HL-60 (cell line): ENCODE measurements at regions not wholly inside any gene's neighbourhood (a gene's known extent, or its start where the extent isn't known, plus 50 kb on each side); places are given as distances from the start of the nearest gene placed in this dataset.

Experiments used
- CTCF ChIP-seq: IDR thresholded peaks from one replicate; pipeline ENCODE4 v1.5.1; 2011; ENCODE audit warnings: low read length, control low read depth, inconsistent platforms; ENCODE audit not compliant: insufficient read depth
- GABPA ChIP-seq: IDR thresholded peaks from 2 replicates; pipeline ENCODE4 v1.6.1; 2012; ENCODE audit warnings: low read depth
- TF ChIP-seq, protein P1 (sequence below): IDR thresholded peaks from 2 replicates; pipeline ENCODE4 v1.6.1; 2012; ENCODE audit warnings: low read depth; ENCODE audit not compliant: insufficient replicate concordance

- TF ChIP-seq CTCF (no peak), GABPA (no peak)
- TF ChIP-seq, protein P1, sequence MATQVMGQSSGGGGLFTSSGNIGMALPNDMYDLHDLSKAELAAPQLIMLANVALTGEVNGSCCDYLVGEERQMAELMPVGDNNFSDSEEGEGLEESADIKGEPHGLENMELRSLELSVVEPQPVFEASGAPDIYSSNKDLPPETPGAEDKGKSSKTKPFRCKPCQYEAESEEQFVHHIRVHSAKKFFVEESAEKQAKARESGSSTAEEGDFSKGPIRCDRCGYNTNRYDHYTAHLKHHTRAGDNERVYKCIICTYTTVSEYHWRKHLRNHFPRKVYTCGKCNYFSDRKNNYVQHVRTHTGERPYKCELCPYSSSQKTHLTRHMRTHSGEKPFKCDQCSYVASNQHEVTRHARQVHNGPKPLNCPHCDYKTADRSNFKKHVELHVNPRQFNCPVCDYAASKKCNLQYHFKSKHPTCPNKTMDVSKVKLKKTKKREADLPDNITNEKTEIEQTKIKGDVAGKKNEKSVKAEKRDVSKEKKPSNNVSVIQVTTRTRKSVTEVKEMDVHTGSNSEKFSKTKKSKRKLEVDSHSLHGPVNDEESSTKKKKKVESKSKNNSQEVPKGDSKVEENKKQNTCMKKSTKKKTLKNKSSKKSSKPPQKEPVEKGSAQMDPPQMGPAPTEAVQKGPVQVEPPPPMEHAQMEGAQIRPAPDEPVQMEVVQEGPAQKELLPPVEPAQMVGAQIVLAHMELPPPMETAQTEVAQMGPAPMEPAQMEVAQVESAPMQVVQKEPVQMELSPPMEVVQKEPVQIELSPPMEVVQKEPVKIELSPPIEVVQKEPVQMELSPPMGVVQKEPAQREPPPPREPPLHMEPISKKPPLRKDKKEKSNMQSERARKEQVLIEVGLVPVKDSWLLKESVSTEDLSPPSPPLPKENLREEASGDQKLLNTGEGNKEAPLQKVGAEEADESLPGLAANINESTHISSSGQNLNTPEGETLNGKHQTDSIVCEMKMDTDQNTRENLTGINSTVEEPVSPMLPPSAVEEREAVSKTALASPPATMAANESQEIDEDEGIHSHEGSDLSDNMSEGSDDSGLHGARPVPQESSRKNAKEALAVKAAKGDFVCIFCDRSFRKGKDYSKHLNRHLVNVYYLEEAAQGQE, result no peak
Measured at GRCh38 chr16:7150230-7150629, 182.4 kb upstream of the RBFOX1 start.
